GM10266 (cell line): ENCODE measurements at regions not wholly inside any gene's neighbourhood (a gene's known extent, or its start where the extent isn't known, plus 50 kb on each side); places are given as distances from the start of the nearest gene placed in this dataset.
"Not testable (repeated sequence)": the region's sequence is repeated elsewhere in the genome, so short reads cannot be mapped to it uniquely, and the experiment has no call there.

Source experiments
- DNase-seq: peaks from one replicate; pipeline ENCODE4 v3.0.0; 2012; ENCODE audit errors: extremely low spot score
- TF ChIP-seq, protein P1 (sequence below): IDR thresholded peaks from 2 replicates; pipeline ENCODE4 v1.5.1; 2012; ENCODE audit warnings: mild to moderate bottlenecking, low read depth; ENCODE audit not compliant: control insufficient read depth, insufficient read depth; ENCODE audit errors: missing control alignments

GRCh38 chr13:57897225-57897624 lies 265.7 kb downstream of the PCDH17 start:
- TF ChIP-seq, protein P1, sequence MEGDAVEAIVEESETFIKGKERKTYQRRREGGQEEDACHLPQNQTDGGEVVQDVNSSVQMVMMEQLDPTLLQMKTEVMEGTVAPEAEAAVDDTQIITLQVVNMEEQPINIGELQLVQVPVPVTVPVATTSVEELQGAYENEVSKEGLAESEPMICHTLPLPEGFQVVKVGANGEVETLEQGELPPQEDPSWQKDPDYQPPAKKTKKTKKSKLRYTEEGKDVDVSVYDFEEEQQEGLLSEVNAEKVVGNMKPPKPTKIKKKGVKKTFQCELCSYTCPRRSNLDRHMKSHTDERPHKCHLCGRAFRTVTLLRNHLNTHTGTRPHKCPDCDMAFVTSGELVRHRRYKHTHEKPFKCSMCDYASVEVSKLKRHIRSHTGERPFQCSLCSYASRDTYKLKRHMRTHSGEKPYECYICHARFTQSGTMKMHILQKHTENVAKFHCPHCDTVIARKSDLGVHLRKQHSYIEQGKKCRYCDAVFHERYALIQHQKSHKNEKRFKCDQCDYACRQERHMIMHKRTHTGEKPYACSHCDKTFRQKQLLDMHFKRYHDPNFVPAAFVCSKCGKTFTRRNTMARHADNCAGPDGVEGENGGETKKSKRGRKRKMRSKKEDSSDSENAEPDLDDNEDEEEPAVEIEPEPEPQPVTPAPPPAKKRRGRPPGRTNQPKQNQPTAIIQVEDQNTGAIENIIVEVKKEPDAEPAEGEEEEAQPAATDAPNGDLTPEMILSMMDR = no peak
- no peak for DNase-seq

DNA sequence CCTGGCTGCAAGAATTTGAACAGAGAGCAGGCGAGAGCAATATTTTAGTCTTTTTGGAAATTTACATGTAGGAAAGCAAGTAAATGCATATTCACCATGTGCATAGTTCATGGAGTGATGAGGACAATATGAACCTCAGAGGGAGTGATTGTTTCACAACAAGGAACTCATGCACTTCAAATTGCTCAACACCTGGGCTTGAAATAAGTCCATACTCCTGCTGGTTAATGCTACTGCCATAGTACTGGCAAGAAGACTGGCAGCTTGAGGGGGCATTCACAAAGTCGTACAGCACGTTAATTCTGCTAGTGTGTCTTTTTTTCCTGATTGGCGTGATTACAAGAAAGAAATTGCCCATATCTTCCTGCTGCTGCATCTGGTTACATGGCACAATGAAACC lies 267.6 kb downstream of the PCDH17 start:
- no peak for DNase-seq
- TF ChIP-seq, protein P1 = no peak

DNA sequence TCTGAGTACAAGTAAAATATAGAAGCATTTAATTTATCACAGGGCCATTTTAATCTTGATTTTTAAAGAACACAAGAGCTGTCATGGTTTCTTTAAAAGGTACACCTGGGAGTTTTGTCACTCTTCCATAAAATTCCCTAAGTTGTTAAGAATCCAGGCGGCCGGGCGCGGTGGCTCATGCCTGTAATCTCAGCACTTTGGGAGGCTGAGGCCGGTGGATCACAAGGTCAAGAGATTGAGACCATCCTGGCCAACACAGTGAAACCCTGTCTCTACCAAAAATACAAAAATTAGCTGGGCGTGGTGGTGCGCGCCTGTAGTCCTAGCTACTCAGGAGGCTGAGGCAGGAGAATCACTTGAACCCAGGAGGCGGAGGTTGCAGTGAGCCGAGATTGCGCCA lies 278.3 kb downstream of the PCDH17 start:
- not testable (repeated sequence) for DNase-seq

- TF ChIP-seq, protein P1 = no peak
- no peak for DNase-seq
These were observed 286.5 kb downstream of the PCDH17 start for GRCh38 chr13:57918086-57918485.

DNA sequence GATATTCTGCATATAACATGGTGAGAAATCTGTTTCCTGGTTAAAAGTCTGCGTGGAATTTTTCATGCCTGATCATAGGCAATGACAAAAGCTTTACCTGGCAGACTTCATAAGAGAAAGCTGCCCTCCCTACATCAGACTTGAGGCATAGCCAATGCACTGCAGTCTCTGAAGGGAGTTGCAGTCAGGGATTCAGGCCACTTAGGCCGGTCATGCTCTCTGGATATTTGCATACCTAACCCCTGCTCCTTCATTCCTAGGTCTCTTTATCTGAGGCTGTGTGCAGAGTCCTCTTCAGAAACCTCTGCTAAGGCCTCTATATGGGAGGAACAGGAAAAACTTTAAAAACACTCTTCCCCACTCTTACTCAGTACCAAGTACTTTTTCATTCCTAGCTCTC lies 287.4 kb downstream of the PCDH17 start:
- DNase-seq = no peak
- TF ChIP-seq, protein P1 = no peak

- no peak for DNase-seq
- TF ChIP-seq, protein P1 = no peak
These were observed 293.7 kb downstream of the PCDH17 start for GRCh38 chr13:57925250-57925649.

- no peak for DNase-seq
- TF ChIP-seq, protein P1 = no peak
These were observed 294.2 kb downstream of the PCDH17 start for GRCh38 chr13:57925751-57926150.

DNA sequence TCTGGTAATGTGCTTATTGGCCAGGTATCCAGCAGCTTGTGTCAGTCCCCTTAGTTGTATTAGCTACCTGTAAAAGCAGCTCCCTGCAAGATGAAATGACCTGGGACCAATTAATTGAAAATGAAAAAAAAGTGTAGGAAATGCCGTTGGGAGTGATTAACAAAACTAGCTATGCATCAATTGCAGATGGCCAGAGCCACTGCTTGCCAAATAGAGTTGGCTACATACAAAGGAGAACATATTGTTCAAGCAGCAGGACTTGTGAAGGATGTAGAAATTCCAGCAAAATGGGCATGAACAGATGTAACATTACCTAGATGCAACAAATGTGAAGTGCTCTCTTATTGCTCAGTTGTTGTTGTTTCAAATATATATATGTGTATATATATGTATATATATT lies 300.5 kb downstream of the PCDH17 start:
- TF ChIP-seq, protein P1 = no peak
- DNase-seq = no peak
